DND-41 (cell line): ENCODE measurements at regions not wholly inside any gene's neighbourhood (a gene's known extent, or its start where the extent isn't known, plus 50 kb on each side); places are given as distances from the start of the nearest gene placed in this dataset.

Experiments
- ATAC-seq: fragments of 200-7000 bp; cut with Tn5 transposase; 3 replicates; pipeline ENCODE4 v1.9.1; 2021; ENCODE audit warnings: low read depth; ENCODE audit not compliant: insufficient read depth
- DNase-seq: peaks from one replicate; pipeline ENCODE4 v3.0.0-alpha.2; 2020
- H2AFZ ChIP-seq: 2 replicates; pipeline ENCODE4 v1.6.0; 2012; ENCODE audit warnings: low read depth, low read length
- H3K27ac ChIP-seq: 2 replicates; pipeline ENCODE4 v1.5.1; 2012; ENCODE audit warnings: low read length, inconsistent platforms
- H3K27me3 ChIP-seq: fragments of 200-600 bp; sonication (generic); 2 replicates; pipeline ENCODE4 v1.6.0; 2012; ENCODE audit warnings: low read length, mild to moderate bottlenecking, inconsistent platforms; ENCODE audit not compliant: insufficient read depth, poor library complexity
- H3K36me3 ChIP-seq: 2 replicates; pipeline ENCODE4 v1.5.1; 2012; ENCODE audit warnings: low read length, inconsistent platforms; ENCODE audit not compliant: insufficient read depth
- H3K4me1 ChIP-seq: 2 replicates; pipeline ENCODE4 v1.5.1; 2012; ENCODE audit warnings: mild to moderate bottlenecking, low read length; ENCODE audit not compliant: insufficient read depth
- H3K4me2 ChIP-seq: 2 replicates; pipeline ENCODE4 v1.6.0; 2012; ENCODE audit warnings: mild to moderate bottlenecking, moderate library complexity, low read length, inconsistent platforms; ENCODE audit not compliant: insufficient read depth
- H3K4me3 ChIP-seq, 2 experiments: fragments of 200-600 bp in 1 of 2; shearing (Covaris generic) in 1 of 2; 2 replicates each; pipeline ENCODE4 v1.5.1; 2012 to 2016; ENCODE audit warnings: inconsistent platforms in 2 of 2, low read length in 2 of 2, mild to moderate bottlenecking in 2 of 2, low read depth in 1 of 2, moderate library complexity in 1 of 2
- H3K79me2 ChIP-seq: 2 replicates; pipeline ENCODE4 v1.6.0; 2012; ENCODE audit warnings: low read length, inconsistent platforms; ENCODE audit not compliant: insufficient read depth
- H3K9ac ChIP-seq: 2 replicates; pipeline ENCODE4 v1.6.0; 2012; ENCODE audit warnings: low read depth, mild to moderate bottlenecking, inconsistent platforms, low read length, moderate library complexity
- H3K9me3 ChIP-seq: 2 replicates; pipeline ENCODE4 v1.5.1; 2012; ENCODE audit warnings: low read length, moderate library complexity, mild to moderate bottlenecking, inconsistent platforms; ENCODE audit not compliant: insufficient read depth, severe bottlenecking
- H4K20me1 ChIP-seq: 2 replicates; pipeline ENCODE4 v1.6.0; 2012; ENCODE audit warnings: low read length; ENCODE audit not compliant: insufficient read depth
- CTCF ChIP-seq: IDR thresholded peaks from 2 replicates; pipeline ENCODE4 v1.5.1; 2012; ENCODE audit warnings: borderline replicate concordance, low read length, moderate library complexity, mild to moderate bottlenecking; ENCODE audit not compliant: poor library complexity, severe bottlenecking; ENCODE audit errors: extremely low read depth
- EZH2 ChIP-seq: IDR thresholded peaks from 3 replicates; pipeline ENCODE4 v1.6.1; 2012; ENCODE audit warnings: borderline replicate concordance, low read depth, mild to moderate bottlenecking, moderate library complexity, low read length, inconsistent platforms; ENCODE audit not compliant: severe bottlenecking

- H3K9ac ChIP-seq, result no peak overlapping the region
- no peaks in the 10 kb centered on the region for H3K27me3 ChIP-seq
- H4K20me1 ChIP-seq, result no peaks in the 10 kb centered on the region
- ATAC-seq (peak; percentile 30; the same call in 1 of the 3 replicates), DNase-seq (no peak)
- peaks cover 26% of the 10 kb centered on the region for H3K4me1 ChIP-seq
- no peak overlapping the region for H3K4me3 ChIP-seq
- H3K36me3 ChIP-seq, result no peaks in the 10 kb centered on the region
- no peak overlapping the region for H3K27ac ChIP-seq
- no peak overlapping the region for H3K4me2 ChIP-seq
- no peaks in the 10 kb centered on the region for H3K79me2 ChIP-seq
- TF ChIP-seq CTCF (no peak), EZH2 (no peak)
- H2AFZ ChIP-seq, result no peak overlapping the region
- no peaks in the 10 kb centered on the region for H3K9me3 ChIP-seq
Observed at GRCh38 chr6:14344486-14344885, 226.9 kb downstream of the CD83 start.

DNA sequence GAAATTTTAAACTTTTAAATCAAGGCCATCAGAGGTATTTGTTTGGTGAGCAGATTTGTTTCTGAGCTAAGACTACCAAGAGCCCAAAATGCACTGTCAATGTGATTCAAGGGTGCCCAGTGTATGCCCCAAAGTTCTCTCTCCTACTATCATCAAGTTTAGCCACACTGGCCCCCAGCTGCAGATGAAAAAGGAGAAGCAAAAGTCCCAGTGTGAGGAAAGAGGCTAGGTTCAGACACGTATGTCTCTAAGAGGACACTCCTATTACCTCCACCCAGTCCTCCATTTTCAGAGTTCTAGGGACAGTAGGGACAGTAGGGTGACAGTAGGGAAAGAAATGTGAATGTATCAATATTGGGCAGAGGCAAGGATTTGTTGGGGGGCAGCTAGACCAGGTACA is 230.8 kb downstream of the CD83 start:
- no peak for TF ChIP-seq EZH2
- no peak for TF ChIP-seq CTCF
- Histone ChIP-seq H2AFZ (no peak overlapping the region), H3K36me3 (no peaks in the 10 kb centered on the region), H3K9ac (no peak overlapping the region), H3K79me2 (no peaks in the 10 kb centered on the region), H4K20me1 (no peaks in the 10 kb centered on the region), H3K4me3 (no peak overlapping the region), H3K9me3 (no peaks in the 10 kb centered on the region), H3K27ac (peak overlapping the region; percentile 63), H3K4me2 (no peak overlapping the region), H3K4me1 (peaks cover 33% of the 10 kb centered on the region), H3K27me3 (no peaks in the 10 kb centered on the region)
- no peak for ATAC-seq
- no peak for DNase-seq

DNA sequence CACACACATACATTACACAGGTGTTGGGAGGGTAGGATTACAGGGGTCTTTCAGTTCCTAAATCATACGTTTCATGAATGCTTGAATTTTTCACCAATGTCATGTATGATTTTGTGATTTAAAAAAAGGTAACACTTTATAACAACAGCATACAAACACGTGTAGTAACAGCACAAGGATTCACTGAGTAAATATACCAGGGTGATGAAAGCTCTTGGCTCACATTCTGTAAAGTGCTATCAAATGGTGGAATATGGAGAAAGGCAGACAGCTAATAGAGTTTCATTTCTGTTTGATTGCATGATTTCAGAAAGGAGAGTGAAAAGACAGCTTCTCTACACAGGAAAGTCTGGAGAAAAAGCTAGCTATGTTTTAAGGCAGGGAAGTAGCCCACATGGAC is 231.9 kb downstream of the CD83 start:
- no peak overlapping the region for H3K9ac ChIP-seq
- H3K27ac ChIP-seq, result peak overlapping the region; percentile 63
- H3K9me3 ChIP-seq, result no peaks in the 10 kb centered on the region
- H2AFZ ChIP-seq, result peak overlapping the region; percentile 57; the same call in 1 of the 2 replicates
- H3K4me3 ChIP-seq, result no peak overlapping the region
- peaks cover 44% of the 10 kb centered on the region for H3K4me1 ChIP-seq
- H3K79me2 ChIP-seq, result no peaks in the 10 kb centered on the region
- H4K20me1 ChIP-seq, result no peaks in the 10 kb centered on the region
- TF ChIP-seq CTCF (no peak), EZH2 (no peak)
- no peaks in the 10 kb centered on the region for H3K27me3 ChIP-seq
- ATAC-seq (no peak), DNase-seq (no peak)
- H3K4me2 ChIP-seq, result no peak overlapping the region
- H3K36me3 ChIP-seq, result no peaks in the 10 kb centered on the region

DNA sequence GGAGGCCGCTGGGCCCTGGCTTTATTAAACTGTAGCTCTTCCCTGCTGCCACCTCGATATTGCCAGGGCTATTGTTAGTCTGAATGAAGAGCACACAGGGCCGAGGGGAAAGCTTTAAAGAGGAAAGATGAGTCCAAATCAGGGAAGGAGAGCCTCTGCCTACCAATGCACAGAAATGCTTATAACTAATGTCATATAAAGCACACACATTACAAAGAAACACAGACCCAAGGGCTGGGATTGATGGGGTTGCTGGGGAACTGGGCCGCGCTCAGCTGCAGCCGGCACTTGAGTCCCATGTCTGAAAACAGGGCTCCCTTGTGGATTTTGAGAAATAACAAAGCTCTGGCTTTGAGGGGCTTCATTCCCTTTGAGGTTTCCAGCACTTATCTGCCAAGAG is 232.6 kb downstream of the CD83 start:
- H3K4me3 ChIP-seq, result no peak overlapping the region
- H3K36me3 ChIP-seq, result no peaks in the 10 kb centered on the region
- H4K20me1 ChIP-seq, result no peaks in the 10 kb centered on the region
- peaks cover 51% of the 10 kb centered on the region for H3K4me1 ChIP-seq
- H3K79me2 ChIP-seq, result no peaks in the 10 kb centered on the region
- no peak for ATAC-seq
- DNase-seq, result no peak
- no peak overlapping the region for H2AFZ ChIP-seq
- H3K9ac ChIP-seq, result no peak overlapping the region
- no peak overlapping the region for H3K4me2 ChIP-seq
- no peak for TF ChIP-seq CTCF
- no peak for TF ChIP-seq EZH2
- H3K9me3 ChIP-seq, result no peaks in the 10 kb centered on the region
- H3K27ac ChIP-seq, result no peak overlapping the region
- no peaks in the 10 kb centered on the region for H3K27me3 ChIP-seq
